Muscle of arm (tissue), 1 donor: ENCODE measurements at regions not wholly inside any gene's neighbourhood (a gene's known extent, or its start where the extent isn't known, plus 50 kb on each side); places are given as distances from the start of the nearest gene placed in this dataset.

ENCODE experiments used
- DNase-seq: peaks from one replicate; pipeline ENCODE4 v3.0.0-alpha.2; 2013

- no peak for DNase-seq
These were observed 61.8 kb upstream of the SFRP2 start for GRCh38 chr4:153850533-153851280.

DNA sequence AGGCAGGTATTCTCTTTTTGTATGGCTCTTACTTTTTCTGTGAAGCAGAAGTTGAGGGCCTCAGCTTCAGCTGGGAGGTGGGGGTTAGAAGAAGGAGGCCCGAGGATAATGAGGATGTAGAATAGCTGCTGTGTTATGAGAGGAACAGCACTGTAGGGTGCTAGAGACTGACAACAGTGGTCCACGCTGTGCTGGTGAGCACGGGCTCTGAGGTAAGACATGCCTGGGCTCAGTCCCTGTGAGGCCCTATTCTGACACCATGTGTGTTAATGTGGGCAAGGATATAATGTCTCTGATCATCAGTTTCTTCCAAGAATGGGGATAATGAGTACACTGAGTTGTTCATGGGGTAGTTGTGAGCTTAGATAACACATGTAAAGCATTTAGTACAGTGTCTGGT lies 55.3 kb upstream of the SFRP2 start:
- DNase-seq: no peak
